Fibroblast of the aortic adventitia (primary cell): ENCODE measurements at regions not wholly inside any gene's neighbourhood (a gene's known extent, or its start where the extent isn't known, plus 50 kb on each side); places are given as distances from the start of the nearest gene placed in this dataset.

Experiments used
- DNase-seq: peaks from one replicate; pipeline ENCODE4 v3.0.0-alpha.2; 2010; ENCODE audit warnings: low read depth
- H3K4me3 ChIP-seq: 2 replicates; pipeline ENCODE4 v1.5.1; 2011; ENCODE audit warnings: low read depth, mild to moderate bottlenecking, control low read depth, low read length, moderate library complexity
- TF ChIP-seq, protein P1 (sequence below): IDR thresholded peaks from 2 replicates; pipeline ENCODE4 v1.5.1; 2011; ENCODE audit warnings: mild to moderate bottlenecking, low read length, control low read depth, inconsistent platforms; ENCODE audit not compliant: insufficient read depth

DNA sequence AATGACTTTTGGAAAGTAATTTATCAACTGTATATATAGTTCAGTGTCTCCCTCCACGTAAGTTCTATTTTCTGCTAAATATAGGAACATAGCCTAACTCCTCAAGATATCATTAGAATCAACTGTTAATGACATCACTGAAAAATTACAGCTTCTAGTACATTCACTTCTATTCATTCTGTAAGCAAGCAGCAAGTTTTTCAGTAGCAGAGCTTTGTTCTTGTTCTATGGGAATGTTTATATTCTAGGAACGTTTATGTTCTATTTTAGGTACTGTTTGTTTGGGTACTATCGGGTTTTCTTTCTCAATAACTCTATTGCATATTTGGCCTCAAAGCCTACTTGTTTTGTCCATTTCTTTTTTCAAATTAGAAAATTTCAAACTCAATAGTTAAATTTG, 525.6 kb downstream of the EPHA7 start:
- TF ChIP-seq, protein P1, sequence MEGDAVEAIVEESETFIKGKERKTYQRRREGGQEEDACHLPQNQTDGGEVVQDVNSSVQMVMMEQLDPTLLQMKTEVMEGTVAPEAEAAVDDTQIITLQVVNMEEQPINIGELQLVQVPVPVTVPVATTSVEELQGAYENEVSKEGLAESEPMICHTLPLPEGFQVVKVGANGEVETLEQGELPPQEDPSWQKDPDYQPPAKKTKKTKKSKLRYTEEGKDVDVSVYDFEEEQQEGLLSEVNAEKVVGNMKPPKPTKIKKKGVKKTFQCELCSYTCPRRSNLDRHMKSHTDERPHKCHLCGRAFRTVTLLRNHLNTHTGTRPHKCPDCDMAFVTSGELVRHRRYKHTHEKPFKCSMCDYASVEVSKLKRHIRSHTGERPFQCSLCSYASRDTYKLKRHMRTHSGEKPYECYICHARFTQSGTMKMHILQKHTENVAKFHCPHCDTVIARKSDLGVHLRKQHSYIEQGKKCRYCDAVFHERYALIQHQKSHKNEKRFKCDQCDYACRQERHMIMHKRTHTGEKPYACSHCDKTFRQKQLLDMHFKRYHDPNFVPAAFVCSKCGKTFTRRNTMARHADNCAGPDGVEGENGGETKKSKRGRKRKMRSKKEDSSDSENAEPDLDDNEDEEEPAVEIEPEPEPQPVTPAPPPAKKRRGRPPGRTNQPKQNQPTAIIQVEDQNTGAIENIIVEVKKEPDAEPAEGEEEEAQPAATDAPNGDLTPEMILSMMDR = no peak
- no peak for DNase-seq

GRCh38 chr6:92892626-92893170, 526.7 kb downstream of the EPHA7 start:
- DNase-seq = no peak
- no peak overlapping the region for H3K4me3 ChIP-seq
- TF ChIP-seq, protein P1 = no peak

More for the DNA sequence above, 525.6 kb downstream of the EPHA7 start:
- H3K4me3 ChIP-seq = no peak overlapping the region

DNA sequence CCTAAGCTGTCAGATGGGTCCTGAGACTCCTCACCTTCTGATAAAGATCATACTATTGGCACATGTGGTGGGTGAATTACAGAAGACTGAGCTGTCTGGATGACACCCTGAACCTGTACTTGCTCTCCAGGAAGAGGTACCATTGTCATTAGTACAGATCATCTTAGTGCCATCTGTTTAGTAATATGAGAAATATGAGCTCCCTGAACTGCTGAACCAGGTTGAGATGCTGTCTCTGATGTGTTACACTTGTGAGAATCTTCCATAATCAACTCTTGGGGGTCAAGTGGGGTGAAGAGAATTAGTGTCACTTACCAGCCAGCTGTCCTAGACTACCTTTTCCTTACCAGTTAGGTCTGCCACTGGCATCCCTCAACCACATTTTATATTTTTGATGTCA, 531.0 kb downstream of the EPHA7 start:
- TF ChIP-seq, protein P1 = no peak
- no peak for DNase-seq
- H3K4me3 ChIP-seq = no peak overlapping the region

GRCh38 chr6:92887871-92888270, 531.5 kb downstream of the EPHA7 start:
- no peak for DNase-seq
- TF ChIP-seq, protein P1 = no peak
- no peak overlapping the region for H3K4me3 ChIP-seq

DNA sequence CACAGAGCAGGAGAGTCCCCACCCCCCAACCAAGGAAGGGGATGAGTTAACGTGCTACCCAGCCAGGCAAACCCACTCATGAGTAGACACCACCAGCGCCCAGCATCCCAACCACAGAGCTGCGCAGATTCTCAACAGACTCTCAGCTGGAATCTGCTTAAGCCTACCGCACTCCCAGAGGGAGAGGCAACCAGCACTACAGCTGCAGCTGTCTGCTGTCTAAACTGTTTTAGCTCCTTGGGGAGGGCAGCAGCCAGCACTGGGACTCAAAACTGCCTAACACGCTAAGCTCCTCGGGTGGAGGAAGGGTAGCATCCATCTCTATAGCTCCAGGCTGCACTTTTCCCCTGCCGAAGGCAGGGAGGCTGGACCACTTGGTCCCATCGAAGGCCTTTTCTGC, 539.8 kb downstream of the EPHA7 start:
- TF ChIP-seq, protein P1 = no peak

GRCh38 chr6:92864966-92865555, 554.3 kb downstream of the EPHA7 start:
- TF ChIP-seq, protein P1 = no peak

More for the DNA sequence above, 539.8 kb downstream of the EPHA7 start:
- no peak overlapping the region for H3K4me3 ChIP-seq
- DNase-seq = no peak

GRCh38 chr6:92849636-92850035, 569.7 kb downstream of the EPHA7 start:
- DNase-seq = no peak
- TF ChIP-seq, protein P1 = no peak
- no peak overlapping the region for H3K4me3 ChIP-seq

More at GRCh38 chr6:92864966-92865555, 554.3 kb downstream of the EPHA7 start:
- H3K4me3 ChIP-seq = no peak overlapping the region
- no peak for DNase-seq
